ENCODE measurements at regions not wholly inside any gene's neighbourhood (a gene's known extent, or its start where the extent isn't known, plus 50 kb on each side); places are given as distances from the start of the nearest gene placed in this dataset.

DNA sequence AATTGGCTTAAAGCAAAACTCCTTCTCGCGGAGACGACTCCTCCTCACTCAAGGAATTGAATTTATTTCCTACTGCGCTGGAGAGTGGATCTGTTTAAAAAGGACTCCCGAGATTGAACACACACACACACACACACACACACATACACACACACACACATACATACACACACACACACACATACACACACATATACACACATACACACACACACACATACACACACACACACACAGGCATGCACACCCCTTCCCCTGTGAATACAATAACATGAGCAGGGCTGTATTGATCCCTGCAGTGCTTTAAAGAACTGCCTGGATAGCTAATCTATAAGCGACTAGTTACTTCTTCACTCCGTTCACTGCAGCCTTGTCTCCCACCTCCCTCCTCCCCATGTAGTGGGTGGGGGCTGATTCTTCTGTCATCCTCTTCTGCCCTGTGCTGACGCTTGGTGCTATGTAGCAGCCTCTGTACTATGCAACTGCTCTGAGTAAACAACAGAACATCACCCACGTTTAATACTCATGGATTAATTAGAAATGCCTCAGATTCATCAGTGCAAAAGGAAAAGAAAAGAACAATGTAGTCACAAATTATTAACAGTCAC is 549.0 kb downstream of the CDH26 start:
- H3K4me3 ChIP-seq (ENCODE audit: low read depth, low read length): no peak overlapping the region
- TF ChIP-seq CTCF (conservative IDR thresholded peaks at IDR 0.05; ENCODE audit: low read depth, low read length): no peak
- DNase-seq (ENCODE audit: low read depth): no peak

GRCh38 chr20:60509407-60509806 is 551.2 kb downstream of the CDH26 start:
- DNase-seq (ENCODE audit: low read depth): no peak
- no peak overlapping the region for H3K4me3 ChIP-seq (ENCODE audit: low read depth, low read length)
- no peak for TF ChIP-seq CTCF (conservative IDR thresholded peaks at IDR 0.05; ENCODE audit: low read depth, low read length)

- TF ChIP-seq CTCF (conservative IDR thresholded peaks at IDR 0.05; ENCODE audit: low read depth, low read length): no peak
- DNase-seq (ENCODE audit: low read depth): no peak
- H3K4me3 ChIP-seq (ENCODE audit: low read depth, low read length): no peak overlapping the region
These were observed 552.1 kb downstream of the CDH26 start for GRCh38 chr20:60510356-60510755.

DNA sequence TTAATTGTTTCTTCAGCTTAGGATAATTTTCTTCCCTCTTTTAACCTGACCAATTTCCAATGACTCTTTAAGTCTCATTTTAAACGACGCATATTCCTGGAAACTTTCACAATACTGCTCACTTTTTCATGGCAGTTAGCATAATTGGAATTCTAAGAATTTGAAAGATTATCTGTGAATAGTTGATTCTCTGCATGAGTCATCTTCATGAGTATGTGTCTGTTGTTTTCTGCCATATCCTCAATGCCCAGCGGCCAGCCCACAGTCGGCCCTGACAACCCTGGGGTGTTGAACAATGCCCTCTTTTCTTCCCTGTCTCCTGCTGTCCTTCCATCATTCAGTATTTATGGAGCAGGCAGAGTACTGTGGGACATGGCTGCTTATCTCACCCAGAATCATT is 554.2 kb downstream of the CDH26 start:
- DNase-seq (ENCODE audit: low read depth): peak; percentile 13
- TF ChIP-seq CTCF (conservative IDR thresholded peaks at IDR 0.05; ENCODE audit: low read depth, low read length): no peak
- H3K4me3 ChIP-seq (ENCODE audit: low read depth, low read length): no peak overlapping the region

DNA sequence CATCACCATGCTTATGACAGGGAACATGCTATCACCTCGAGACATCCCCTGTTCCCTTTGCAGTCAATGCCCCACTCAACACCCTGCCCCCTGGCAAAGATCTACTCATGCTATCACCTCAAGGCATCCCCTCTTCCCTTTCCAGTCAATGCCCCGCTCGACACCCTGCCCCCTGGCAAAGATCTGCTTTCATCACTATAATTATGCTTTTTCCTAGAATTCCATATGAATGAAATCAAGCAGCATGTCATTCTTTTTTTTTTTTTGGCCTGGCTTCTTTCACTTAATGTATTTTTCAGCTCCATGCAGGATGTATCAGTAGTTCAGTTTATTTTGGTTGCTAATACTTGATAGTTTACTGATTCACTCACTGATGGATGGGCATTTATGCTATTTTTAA is 554.9 kb downstream of the CDH26 start:
- no peak overlapping the region for H3K4me3 ChIP-seq (ENCODE audit: low read depth, low read length)
- DNase-seq (ENCODE audit: low read depth): no peak
- no peak for TF ChIP-seq CTCF (conservative IDR thresholded peaks at IDR 0.05; ENCODE audit: low read depth, low read length)

- DNase-seq (ENCODE audit: low read depth): no peak
- H3K4me3 ChIP-seq (ENCODE audit: low read depth, low read length): no peak overlapping the region
- no peak for TF ChIP-seq CTCF (conservative IDR thresholded peaks at IDR 0.05; ENCODE audit: low read depth, low read length)
These were observed 558.2 kb downstream of the CDH26 start for GRCh38 chr20:60516442-60516841.

- TF ChIP-seq CTCF (conservative IDR thresholded peaks at IDR 0.05; ENCODE audit: low read depth, low read length): no peak
- no peak for DNase-seq (ENCODE audit: low read depth)
- H3K4me3 ChIP-seq (ENCODE audit: low read depth, low read length): no peak overlapping the region
These were observed 559.8 kb downstream of the CDH26 start for GRCh38 chr20:60518022-60518421.

Measured in choroid plexus epithelial cell (primary cell).